HFF-Myc (cell line): ENCODE measurements at regions not wholly inside any gene's neighbourhood (a gene's known extent, or its start where the extent isn't known, plus 50 kb on each side); places are given as distances from the start of the nearest gene placed in this dataset.

Experiments
- DNase-seq: peaks from one replicate; pipeline ENCODE4 v3.0.0-alpha.2; 2011; ENCODE audit warnings: low read depth; ENCODE audit errors: extremely low read depth
- H3K4me3 ChIP-seq: replicated peaks from 2 replicates; pipeline ENCODE4 v1.5.1; 2011; ENCODE audit warnings: low read depth, mild to moderate bottlenecking, control low read depth, low read length
- CTCF ChIP-seq: IDR thresholded peaks from 2 replicates; pipeline ENCODE4 v1.5.1; 2012; ENCODE audit warnings: mild to moderate bottlenecking, low read depth, low read length, control low read depth; ENCODE audit errors: missing control alignments

GRCh38 chr6:21423106-21423854 is 170.3 kb upstream of the SOX4 start:
- H3K4me3 ChIP-seq, result no peak overlapping the region
- no peak for DNase-seq
- no peak for TF ChIP-seq CTCF

- no peak for TF ChIP-seq CTCF
Observed at GRCh38 chr6:21426841-21427490, 166.6 kb upstream of the SOX4 start.

GRCh38 chr6:21429291-21429690 is 164.3 kb upstream of the SOX4 start:
- no peak overlapping the region for H3K4me3 ChIP-seq
- TF ChIP-seq CTCF, result no peak
- DNase-seq, result no peak

More at GRCh38 chr6:21426841-21427490, 166.6 kb upstream of the SOX4 start:
- DNase-seq, result no peak
- no peak overlapping the region for H3K4me3 ChIP-seq

GRCh38 chr6:21431526-21431925 is 162.0 kb upstream of the SOX4 start:
- no peak for DNase-seq
- no peak for TF ChIP-seq CTCF
- no peak overlapping the region for H3K4me3 ChIP-seq

- no peak overlapping the region for H3K4me3 ChIP-seq
- no peak for TF ChIP-seq CTCF
- no peak for DNase-seq
Observed at GRCh38 chr6:21436625-21437024, 156.9 kb upstream of the SOX4 start.

- no peak for TF ChIP-seq CTCF
- peak; percentile 25 for DNase-seq
- no peak overlapping the region for H3K4me3 ChIP-seq
Observed at GRCh38 chr6:21437581-21437980, 156.0 kb upstream of the SOX4 start.
